Kidney capillary endothelial cell (primary cell): ENCODE measurements at regions not wholly inside any gene's neighbourhood (a gene's known extent, or its start where the extent isn't known, plus 50 kb on each side); places are given as distances from the start of the nearest gene placed in this dataset.

Source experiments
- DNase-seq: peaks from one replicate; pipeline ENCODE4 v3.0.0-alpha.2; 2018; ENCODE audit warnings: low spot score

DNA sequence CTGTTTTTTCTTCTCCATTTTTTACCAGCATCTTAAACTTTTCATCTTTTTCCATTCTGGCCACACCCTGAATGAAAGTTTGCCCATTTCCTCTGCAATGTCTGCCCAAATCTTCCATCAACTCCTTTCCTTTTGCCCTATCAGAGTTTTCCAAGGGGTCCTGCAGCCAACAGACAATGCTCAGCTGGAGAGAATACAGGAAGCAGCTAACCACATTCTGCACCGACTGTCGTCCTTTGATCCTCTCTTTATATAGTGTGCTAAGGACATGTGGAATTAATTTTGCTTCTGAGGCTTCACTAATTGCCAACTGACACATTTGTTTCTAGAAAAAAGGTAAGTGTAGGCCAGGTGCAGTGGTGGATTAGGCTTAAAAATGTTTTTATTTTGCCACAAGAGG lies 50.5 kb upstream of the DLX2 start:
- no peak for DNase-seq

DNA sequence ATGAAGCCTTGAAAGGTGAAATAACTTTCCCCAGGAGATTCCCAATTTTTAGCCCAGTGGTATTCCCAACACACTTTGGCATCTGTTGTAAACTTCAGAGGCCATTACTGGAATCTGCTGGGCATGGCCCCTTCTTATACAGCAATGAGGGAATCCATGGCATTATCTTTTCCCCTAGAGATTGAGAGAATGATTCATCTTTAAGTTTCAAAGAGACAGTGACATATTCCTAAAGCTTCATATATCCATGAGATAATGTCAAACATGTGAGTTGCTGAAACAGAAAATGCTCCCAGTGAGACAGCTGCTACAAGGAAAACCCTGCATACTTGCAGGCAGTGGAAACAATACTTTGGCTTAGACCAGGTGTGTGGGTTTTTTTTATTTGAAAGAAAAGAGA lies 51.1 kb upstream of the DLX2 start:
- DNase-seq, result no peak

DNA sequence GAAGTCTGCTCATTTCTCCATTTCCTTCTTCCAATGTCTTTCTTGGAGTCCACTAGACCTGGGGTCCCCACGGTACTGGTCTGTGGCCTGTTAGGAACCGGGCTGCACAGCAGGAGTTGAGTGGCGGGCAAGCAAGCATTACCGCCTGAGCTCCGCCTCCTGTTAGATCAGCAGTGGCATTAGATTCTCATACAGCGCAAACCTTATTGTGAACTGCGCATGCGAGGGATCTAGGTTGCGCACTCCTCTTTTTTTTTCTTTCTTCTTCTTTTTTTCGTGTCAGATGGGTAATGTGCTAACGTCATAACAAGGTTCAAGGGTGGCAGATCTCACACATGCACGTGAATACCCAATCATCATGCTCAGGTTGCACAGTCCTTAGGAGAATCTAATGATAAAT lies 53.1 kb upstream of the DLX2 start:
- DNase-seq, result no peak

DNA sequence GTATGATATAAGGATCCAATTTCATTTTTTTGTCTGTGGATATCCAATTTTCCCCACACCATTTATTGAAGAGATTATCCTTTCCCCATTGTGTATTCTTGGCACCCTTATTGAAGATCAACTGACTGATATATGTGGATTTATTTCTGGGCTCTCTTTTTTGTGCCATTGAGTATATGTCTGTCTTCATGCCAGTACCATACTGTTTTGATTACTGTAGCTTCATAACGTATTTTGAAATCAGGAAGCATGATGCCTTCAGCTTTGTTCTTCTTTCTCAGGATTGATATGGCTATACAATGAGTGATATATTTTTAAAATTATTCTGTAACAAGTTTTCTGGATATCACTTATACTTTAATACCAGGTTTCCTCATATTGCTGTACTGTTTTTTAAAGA lies 58.1 kb upstream of the DLX2 start:
- DNase-seq, result no peak

DNA sequence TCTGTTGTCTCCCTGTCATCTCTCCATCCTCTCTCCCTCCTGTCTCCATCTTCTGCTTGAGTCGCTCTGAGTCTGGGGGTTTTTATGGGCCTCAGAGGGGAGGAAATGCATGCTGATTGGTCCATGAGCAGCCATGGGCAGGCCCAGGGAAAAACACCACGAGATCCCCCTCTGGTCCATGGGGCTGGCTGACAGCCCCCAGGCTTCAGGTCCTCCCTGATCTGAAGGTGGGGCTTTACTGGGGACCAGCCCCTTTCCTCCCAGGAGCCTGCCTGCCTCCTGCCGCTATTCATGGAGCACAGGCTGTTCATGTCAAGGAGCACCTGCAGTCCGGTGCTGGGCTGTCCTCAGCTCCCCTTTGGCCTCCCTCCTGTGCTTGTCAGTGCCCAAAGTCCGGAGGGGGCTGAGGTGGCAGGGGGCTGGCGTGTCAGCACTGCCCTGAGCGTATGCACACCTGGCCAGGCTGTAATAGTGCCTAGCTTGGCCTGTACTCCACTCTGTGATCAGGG lies 59.6 kb upstream of the DLX2 start:
- DNase-seq, result no peak

DNA sequence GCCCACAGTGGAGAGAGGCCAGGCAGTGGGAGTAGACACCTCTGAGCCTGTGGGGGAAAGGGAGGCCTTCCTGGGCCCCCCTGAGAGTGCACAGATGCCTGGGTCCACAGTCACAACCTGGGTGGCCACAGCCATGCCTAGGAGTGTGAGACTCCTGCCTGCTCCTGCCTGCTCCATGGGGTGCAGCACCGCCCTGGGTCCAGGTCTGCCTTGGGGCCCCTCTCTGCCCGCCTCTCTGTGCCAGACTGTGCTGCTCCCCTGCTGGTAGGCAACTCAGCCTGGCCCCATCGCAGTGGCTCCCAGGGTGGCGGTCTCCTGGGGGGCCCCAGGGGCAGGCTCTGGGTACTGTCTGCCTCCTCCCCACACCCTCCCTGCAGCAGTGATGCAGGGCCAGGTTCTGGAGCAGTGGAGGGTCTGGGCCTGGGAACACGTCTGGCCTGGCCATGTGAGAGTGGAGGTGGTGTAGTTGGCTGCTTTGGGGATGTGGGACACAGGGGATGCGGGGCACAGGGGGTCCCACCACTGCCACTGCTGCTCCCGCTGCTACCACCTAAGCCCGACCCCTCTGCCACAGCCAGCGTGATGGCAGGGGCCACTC lies 60.1 kb upstream of the DLX2 start:
- no peak for DNase-seq

DNA sequence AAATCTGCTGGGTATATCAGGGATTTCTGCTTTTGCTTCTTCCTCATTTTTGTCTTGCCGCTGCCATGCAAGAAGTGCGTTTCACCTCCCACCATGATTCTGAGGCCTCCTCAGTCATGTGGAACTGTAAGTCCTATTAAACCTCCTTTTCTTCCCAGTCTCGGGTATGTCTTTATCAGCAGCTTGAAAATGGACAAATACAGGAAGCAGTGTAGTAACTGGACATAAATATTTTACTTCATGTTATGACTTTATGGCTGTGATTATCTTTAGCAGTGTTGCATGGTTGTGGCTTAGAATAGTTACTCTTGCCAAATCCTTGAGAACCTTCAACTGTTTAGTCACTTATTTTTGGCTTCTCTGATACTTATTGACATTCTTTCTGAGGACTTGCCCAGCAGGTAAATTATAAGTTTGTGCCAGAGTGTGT lies 66.2 kb upstream of the DLX2 start:
- DNase-seq, result no peak

DNA sequence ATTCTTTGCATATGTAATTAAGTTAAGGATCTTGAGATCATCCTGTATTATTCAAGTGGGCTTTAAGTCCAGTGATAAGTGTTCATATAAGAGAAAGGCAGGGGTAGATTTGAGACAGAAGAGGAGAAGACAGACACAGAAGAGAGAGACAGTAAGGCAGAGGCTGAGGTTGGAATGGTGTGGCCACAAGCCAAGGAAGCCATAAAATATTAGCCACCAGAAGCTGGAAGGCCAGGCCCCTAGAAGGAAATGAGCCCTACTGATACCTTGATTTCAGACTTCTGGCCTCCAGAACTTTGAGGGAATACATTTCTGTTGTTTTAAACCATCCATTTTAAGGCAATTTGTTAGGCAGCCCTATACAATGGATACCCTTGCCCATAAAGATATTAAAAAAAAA lies 66.9 kb upstream of the DLX2 start:
- DNase-seq, result no peak

DNA sequence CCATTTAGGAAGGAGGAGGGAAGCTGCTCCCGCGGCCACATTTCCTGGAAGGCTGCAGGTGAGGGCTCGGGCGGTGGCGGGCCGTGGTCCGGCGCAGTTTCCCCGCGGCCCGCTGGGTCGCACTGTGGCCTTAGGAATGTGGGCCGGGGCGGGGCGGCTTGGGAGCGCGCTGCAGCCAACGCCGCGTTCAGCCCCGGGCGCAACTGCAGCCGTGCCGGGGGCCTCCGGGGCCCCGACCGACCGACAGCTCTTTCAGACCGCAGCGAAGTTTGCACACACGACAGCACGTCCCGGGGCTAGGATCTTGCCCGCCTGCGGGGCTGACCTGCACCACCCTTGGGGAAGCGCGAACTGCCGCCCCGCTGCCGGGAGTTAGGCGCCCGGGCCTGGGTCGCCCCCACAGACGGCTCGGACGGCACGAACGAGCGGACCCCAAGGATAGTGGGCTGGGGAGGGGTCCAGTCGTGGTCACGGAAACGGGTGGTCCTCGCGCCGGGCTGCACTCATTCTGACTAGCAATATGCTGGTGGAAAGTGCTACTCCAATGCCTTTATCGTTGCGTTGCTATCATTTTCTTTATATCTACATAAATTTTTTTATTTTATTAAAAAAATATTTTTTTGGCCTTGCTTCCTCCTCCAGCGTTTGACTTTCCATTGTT lies 69.9 kb upstream of the DLX2 start:
- peak; percentile 67 for DNase-seq

DNA sequence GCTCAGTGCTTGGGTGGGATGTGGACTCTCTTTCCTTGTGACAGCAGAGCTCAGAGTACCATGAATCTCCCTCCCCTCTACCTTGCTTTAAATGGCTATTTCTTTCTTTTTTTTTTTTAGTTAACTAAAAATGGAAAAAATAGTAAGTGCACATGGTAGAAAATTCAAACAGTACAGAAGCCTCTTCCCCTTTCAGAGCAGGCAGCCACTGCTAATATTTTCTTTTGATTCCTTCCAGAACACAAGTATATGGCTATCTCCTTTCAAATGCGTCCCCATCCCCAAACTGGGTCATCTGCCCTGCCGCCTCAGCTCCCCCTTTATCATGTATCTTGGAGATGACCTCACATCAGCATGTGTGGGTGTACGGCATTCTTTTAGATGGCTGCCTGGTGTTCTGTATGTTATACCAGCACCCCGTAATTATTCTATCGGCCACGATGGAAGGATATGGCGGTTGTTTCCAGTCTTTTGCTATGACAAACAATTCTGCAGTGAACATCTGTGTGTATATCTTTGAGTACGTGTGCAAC lies 70.5 kb upstream of the DLX2 start:
- no peak for DNase-seq

DNA sequence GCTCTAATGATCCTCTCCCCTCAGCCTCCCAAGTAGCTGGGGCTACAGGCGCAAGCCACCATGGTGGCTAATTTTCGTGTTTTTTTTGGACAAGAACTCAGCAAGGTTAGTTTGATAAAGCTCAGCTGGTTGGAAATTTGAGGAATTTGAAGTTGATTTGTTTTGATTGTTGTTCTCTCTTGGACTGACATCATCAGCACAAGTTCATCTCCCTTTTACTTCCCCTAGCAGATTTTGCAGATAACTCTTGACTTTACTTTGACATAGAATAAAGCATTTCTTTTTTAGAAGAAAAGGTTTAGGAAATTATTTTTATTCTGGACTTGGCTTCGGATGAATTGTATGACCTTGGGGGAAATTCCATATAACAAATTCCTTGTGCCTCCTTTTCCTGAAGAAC lies 74.9 kb upstream of the DLX2 start:
- no peak for DNase-seq

DNA sequence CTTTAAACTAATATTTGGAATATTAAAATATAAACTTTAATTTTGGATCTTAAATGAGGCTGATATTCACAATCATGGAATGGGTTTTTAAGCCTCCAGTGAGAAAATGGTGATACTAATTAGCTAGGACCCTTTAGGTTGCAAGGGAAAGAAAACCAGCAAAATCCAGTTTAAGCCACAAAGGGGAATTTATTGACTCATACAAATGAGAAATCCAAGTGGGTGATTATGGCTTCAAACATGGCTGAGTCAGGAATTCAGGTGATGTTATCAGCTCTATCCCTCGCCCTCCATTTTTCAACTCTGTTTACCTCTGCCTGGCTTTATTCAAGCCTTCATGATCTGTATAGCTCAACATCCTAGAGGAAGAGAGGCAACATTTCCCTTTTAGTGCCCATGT lies 75.3 kb upstream of the DLX2 start:
- peak; percentile 33 for DNase-seq

DNA sequence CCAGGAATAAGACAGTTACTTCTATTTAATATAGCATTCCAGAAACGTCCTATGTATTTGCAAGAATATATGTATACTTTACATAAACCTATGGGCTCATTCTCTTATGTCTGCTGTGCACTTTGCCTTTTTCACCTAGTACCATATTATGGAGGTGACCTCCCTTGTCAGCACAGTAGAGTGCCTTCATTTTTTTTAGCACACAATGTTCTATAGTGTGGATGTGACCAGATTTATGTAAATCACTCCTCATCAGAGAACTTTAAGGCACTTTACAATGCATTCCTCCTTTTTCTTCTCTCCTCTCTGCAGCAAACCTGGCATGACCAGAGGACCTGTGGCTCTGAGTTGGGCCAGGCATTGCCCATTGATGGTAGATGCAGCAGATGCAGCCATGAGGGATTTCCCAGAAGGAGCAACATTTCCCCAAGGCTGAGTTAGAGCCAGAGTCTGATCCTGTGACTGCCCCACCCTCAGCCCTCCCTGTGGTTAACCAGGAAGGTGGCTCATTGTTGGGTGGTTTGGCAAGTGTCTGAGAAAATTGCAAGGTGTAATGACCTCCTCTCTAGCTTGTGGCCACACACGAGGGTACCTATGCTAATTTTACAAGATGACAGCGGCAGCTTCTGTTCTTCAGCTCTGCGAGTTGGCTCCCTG lies 76.5 kb upstream of the DLX2 start:
- DNase-seq, result no peak

DNA sequence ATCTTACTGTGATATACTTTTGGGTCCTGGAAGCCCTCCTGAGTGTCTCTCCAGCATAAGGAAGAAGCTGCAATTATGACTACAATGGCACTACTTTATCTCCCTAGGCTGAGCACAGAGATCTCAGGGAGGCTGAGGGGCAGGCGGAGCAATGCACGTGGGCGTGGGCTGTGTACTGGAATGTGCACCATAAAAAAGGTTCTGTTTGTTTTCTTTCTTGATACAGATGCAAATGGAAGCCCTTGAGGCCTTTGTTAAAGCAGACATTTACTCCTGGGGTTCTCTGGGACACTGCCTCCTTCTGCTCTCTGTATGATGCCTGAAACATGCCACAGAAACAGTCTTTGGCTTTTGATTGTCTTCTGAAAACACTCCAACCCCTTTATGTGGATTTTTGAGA lies 79.1 kb upstream of the DLX2 start:
- DNase-seq, result no peak

DNA sequence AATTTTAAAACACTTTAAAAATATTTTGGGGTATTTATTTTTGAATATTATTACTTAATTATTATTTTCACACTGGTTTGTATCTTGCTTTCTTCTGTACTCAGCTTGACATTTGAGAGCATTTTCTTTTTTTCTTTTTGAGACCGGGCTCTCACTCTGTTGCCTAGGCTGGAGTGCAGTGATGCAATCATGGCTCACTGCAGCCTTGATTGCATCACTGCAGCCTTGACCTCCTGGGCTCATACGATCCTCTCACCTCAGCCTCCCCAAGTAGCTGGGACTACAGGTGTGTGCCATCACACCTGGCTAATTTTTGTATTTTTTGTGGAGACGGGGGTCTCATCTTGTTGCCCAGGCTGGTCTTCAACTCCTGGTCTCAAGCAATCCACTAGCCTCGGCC lies 79.9 kb upstream of the DLX2 start:
- DNase-seq, result no peak

DNA sequence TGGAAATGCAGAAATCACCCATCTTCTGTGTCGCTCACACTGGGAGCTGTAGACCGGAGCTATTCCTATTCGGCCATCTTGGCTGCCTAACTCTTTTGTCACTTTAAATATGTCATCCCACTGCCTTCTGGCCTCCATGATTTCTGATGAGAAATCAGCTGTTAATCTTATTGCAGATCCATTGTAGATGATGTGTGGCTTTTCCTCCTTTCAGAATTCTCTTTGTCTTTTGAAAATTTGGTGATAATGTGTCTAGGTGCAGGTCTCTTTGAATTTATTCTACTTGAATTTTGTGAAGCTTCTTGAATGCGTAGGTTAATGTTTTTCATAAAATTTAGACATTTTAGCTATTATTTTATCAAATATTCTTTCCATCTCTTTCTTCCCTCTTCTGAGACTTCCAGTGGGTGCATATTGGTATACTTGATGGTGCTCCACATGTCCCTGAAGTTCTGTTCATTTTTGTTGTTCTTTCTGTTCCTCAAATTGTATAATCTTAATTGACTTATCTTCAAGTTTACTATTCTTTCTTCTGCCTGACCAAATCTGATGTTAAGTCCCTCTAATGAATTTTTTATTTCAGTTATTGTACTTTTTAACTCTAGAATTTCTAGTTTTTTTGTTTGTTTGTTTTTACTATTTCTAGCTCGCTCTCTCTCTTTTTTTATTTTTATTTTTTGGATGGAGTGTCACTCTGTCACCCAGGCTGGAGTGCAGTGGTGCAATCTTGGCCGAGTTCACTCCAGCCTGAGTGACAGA lies 90.8 kb upstream of the DLX2 start:
- no peak for DNase-seq

DNA sequence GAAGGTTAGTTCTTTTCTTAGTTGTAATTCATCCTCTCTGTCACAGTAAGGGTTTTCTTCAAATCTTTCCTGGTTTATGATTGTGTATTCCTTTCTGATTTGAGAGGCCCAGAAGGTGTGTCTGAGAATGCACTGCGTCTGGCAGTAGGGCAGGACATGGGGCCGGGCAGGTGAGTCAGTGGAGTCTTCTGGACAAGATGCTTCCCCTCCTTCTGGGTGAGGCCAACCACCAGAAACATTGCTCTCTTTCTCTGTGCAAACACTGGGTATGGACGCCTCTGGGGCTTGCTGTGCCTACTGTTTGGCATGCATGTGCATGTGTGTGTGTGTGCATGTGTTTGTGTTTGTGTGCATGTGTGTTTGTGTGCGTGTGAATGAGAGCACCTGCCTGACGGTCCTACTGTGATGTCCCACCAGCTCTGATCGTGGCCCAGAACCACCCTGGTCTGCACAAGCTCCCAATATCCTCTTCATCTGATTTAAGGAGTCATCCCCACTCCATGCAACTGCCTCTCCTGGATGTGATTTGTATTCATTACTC lies 93.2 kb upstream of the DLX2 start:
- no peak for DNase-seq

DNA sequence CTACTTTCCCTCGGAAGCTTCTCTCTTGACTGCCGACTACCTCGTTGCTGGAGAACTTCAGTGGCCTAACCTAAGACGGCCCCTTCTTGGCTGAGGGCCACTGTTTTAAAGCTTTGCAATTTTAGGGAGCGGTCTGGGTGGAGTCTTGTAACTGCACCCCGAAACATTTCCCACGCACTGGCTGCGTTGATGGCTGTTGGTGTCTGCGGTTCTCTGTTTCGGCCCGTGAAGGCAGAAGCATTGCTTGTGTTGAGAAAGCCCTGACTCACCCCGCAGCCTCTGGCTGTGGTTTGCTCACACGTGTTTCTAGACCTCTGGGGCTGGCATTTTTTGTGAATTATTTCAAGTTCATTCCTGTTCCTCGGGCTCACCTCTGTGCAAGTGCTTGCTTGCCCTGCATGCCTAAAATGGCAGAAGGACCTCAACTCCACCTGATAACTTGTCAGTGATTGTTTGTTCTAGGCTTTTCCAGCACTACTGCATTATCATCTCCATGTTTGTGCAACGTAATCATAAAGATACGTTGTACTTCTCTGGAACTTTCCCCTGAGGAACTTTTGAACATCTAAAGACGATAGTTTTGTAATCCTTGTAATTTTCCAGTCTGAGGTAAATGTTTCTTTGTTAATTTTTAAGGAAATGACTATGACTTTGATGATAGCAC lies 94.2 kb upstream of the DLX2 start:
- DNase-seq, result no peak

DNA sequence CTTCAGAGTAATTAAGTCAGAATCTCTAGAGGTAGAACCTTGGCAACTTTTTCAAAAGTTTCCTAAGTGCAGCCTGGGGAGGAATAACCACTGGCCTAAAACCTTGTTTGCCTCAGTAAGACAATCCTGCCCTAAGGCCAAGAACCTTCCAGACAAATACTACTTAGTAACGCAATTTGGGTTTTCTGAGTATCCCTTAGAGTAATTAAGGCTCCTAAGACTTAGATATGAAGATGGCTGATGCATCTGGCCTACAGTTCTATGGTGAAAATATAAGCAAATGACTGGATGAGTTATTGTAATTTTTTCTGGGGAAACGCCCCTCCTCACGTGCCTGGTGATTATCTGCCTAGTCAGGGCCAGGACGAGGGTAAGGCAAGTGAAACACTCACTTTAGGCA lies 95.7 kb upstream of the DLX2 start:
- DNase-seq, result no peak

DNA sequence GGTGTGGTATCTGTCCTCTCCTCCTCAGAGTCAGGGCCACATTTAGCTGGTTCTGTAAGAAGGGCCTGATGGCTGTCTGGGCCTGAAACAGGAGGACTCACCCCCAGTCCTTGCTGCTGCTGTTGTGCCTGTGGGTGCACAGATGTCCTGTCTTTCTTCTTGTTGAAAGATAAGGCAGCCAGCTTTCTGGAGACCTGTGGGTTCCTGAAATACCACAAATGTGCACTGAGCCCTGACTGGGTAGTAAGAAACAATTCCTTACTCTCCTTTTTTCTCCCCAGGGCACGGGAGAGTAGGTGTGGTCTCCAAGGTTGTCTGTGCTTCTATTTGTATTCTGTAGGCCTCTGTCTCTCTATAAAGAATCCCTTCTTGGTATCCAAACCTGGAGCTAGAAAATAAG lies 96.2 kb upstream of the DLX2 start:
- no peak for DNase-seq

DNA sequence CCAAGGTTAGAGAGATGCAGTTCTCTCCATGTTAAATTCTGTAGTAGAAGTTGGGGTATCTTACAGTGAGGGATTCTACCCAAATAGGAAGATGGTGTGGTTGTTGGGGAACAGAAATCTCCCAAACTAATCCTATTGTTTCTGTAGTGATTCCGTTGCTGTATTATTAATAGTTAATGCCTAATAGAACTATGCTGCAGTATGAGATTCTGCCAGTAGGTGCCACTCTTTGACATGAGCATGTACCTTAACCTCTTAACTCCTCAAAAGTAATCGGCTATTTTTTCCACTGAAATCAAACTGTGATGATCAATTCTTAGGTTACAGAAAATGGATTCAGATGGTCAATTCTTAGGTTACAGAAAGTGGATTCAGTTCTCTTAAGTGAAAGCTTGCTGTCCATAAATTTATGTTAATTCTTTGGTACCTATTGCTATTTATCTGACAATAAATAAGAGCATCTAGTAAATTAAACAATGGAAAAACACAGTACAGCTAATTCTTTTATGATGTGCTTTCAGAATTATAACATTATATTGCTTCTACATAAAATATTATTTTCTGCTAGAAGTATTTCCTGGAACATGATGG lies 97.9 kb upstream of the DLX2 start:
- peak; percentile 44 for DNase-seq
